B cell (primary cell): ENCODE measurements at regions not wholly inside any gene's neighbourhood (a gene's known extent, or its start where the extent isn't known, plus 50 kb on each side); places are given as distances from the start of the nearest gene placed in this dataset.

Source experiments
- CTCF ChIP-seq: fragments of 200-600 bp; IDR thresholded peaks from one replicate; pipeline ENCODE4 v1.8.0; 2022; ENCODE audit warnings: antibody characterized with exemption, mild to moderate bottlenecking
- EZH2 ChIP-seq: IDR thresholded peaks from 2 replicates; pipeline ENCODE4 v1.6.1; 2012; ENCODE audit warnings: borderline replicate concordance, low read depth, mild to moderate bottlenecking, moderate library complexity, low read length; ENCODE audit not compliant: insufficient read depth, poor library complexity, severe bottlenecking

- TF ChIP-seq EZH2 = no peak
- no peak for TF ChIP-seq CTCF
Measured at GRCh38 chr3:68116580-68116979, 462.2 kb upstream of the SUCLG2 start.
